ENCODE measurements at regions not wholly inside any gene's neighbourhood (a gene's known extent, or its start where the extent isn't known, plus 50 kb on each side); places are given as distances from the start of the nearest gene placed in this dataset.

- no TSS peak for BruUV-seq (replicated peaks)
- ChIA-PET CTCF (no interaction called here), POLR2A (no interaction called here)
- Histone ChIP-seq H3K4me1 (no peaks in the 10 kb centered on the region), H3K9me3 (no peaks in the 10 kb centered on the region), H3K27me3 (replicated peaks; ENCODE audit: control insufficient read depth, insufficient read depth, low read length) (no peaks in the 10 kb centered on the region; the same call in 1 of the 2 replicates), H3K36me3 (ENCODE audit: control insufficient read depth, insufficient read depth, low read length) (no peaks in the 10 kb centered on the region), H3K4me3 (ENCODE audit: low read depth, low read length) (no peak overlapping the region)
- Mint-ChIP-seq H3K4me3 (ENCODE audit: unreplicated experiment) (no peak overlapping the region), H3K9me3 (ENCODE audit: unreplicated experiment) (no peaks in the 10 kb centered on the region), H3K27ac (ENCODE audit: unreplicated experiment) (no peak overlapping the region), H3K27me3 (ENCODE audit: insufficient read depth, unreplicated experiment) (peaks cover 14% of the 10 kb centered on the region), H3K4me1 (ENCODE audit: low read depth, unreplicated experiment) (no peaks in the 10 kb centered on the region), H3K36me3 (ENCODE audit: insufficient read depth, unreplicated experiment) (no peaks in the 10 kb centered on the region)
- TF ChIP-seq CTCF (IDR thresholded peaks at IDR 0.05; ENCODE audit: insufficient read depth in 1 of 2, low read depth in 1 of 2, low read length in 1 of 2, severe bottlenecking in 1 of 2, unreplicated experiment in 1 of 2), result no peak
- no peak for DNase-seq
- intact Hi-C loops (cut with micrococcal nuclease; ENCODE audit: unreplicated experiment), result no loop called here
These were observed 60.0 kb downstream of the ING1 start for GRCh38 chr13:110773480-110773879.

GRCh38 chr13:110774051-110774450 is 60.6 kb downstream of the ING1 start:
- DNase-seq, result no peak
- H3K4me3 ChIP-seq (ENCODE audit: low read depth, low read length), result no peak overlapping the region
- Mint-ChIP-seq H3K36me3 (ENCODE audit: insufficient read depth, unreplicated experiment) (no peaks in the 10 kb centered on the region), H3K4me1 (ENCODE audit: low read depth, unreplicated experiment) (no peaks in the 10 kb centered on the region), H3K27ac (ENCODE audit: unreplicated experiment) (no peak overlapping the region), H3K27me3 (ENCODE audit: insufficient read depth, unreplicated experiment) (peaks cover 11% of the 10 kb centered on the region), H3K9me3 (ENCODE audit: unreplicated experiment) (no peaks in the 10 kb centered on the region), H3K4me3 (ENCODE audit: unreplicated experiment) (no peak overlapping the region)
- no peaks in the 10 kb centered on the region for H3K4me1 ChIP-seq
- ChIA-PET POLR2A (no interaction called here), CTCF (no interaction called here)
- no TSS peak for BruUV-seq (replicated peaks)
- TF ChIP-seq CTCF (IDR thresholded peaks at IDR 0.05; ENCODE audit: insufficient read depth in 1 of 2, low read depth in 1 of 2, low read length in 1 of 2, severe bottlenecking in 1 of 2, unreplicated experiment in 1 of 2), result no peak
- H3K36me3 ChIP-seq (ENCODE audit: control insufficient read depth, insufficient read depth, low read length), result no peaks in the 10 kb centered on the region
- intact Hi-C loops (cut with micrococcal nuclease; ENCODE audit: unreplicated experiment), result no loop called here
- no peaks in the 10 kb centered on the region for H3K9me3 ChIP-seq
- H3K27me3 ChIP-seq (replicated peaks; ENCODE audit: control insufficient read depth, insufficient read depth, low read length), result no peaks in the 10 kb centered on the region; the same call in 1 of the 2 replicates

GRCh38 chr13:110774490-110774889 is 61.0 kb downstream of the ING1 start:
- H3K4me3 Mint-ChIP-seq (ENCODE audit: unreplicated experiment), result no peak overlapping the region
- Histone ChIP-seq H3K4me1 (no peaks in the 10 kb centered on the region), H3K36me3 (ENCODE audit: control insufficient read depth, insufficient read depth, low read length) (no peaks in the 10 kb centered on the region), H3K9me3 (no peaks in the 10 kb centered on the region), H3K4me3 (ENCODE audit: low read depth, low read length) (no peak overlapping the region), H3K27me3 (replicated peaks; ENCODE audit: control insufficient read depth, insufficient read depth, low read length) (no peaks in the 10 kb centered on the region; the same call in 1 of the 2 replicates)
- CTCF ChIA-PET, result no interaction called here
- no peaks in the 10 kb centered on the region for H3K4me1 Mint-ChIP-seq (ENCODE audit: low read depth, unreplicated experiment)
- no peak for TF ChIP-seq CTCF (IDR thresholded peaks at IDR 0.05; ENCODE audit: insufficient read depth in 1 of 2, low read depth in 1 of 2, low read length in 1 of 2, severe bottlenecking in 1 of 2, unreplicated experiment in 1 of 2)
- H3K27ac Mint-ChIP-seq (ENCODE audit: unreplicated experiment), result no peak overlapping the region
- H3K9me3 Mint-ChIP-seq (ENCODE audit: unreplicated experiment), result no peaks in the 10 kb centered on the region
- no TSS peak for BruUV-seq (replicated peaks)
- POLR2A ChIA-PET, result no interaction called here
- H3K27me3 Mint-ChIP-seq (ENCODE audit: insufficient read depth, unreplicated experiment), result peaks cover 11% of the 10 kb centered on the region
- DNase-seq, result no peak
- intact Hi-C loops (cut with micrococcal nuclease; ENCODE audit: unreplicated experiment), result no loop called here
- no peaks in the 10 kb centered on the region for H3K36me3 Mint-ChIP-seq (ENCODE audit: insufficient read depth, unreplicated experiment)
